MM.1S (cell line): ENCODE measurements at regions not wholly inside any gene's neighbourhood (a gene's known extent, or its start where the extent isn't known, plus 50 kb on each side); places are given as distances from the start of the nearest gene placed in this dataset.

Experiments
- EZH2phosphoT487 ChIP-seq: fragments of 300-600 bp; sonication (generic); IDR thresholded peaks from 2 replicates; pipeline ENCODE4 v1.6.1; 2018; ENCODE audit warnings: antibody characterized with exemption, low read length
- TF ChIP-seq, protein P1 (sequence below): fragments of 300-600 bp; sonication (generic); IDR thresholded peaks from 2 replicates; pipeline ENCODE4 v1.5.1; 2016; ENCODE audit warnings: antibody characterized with exemption, low read length, mixed read lengths

DNA sequence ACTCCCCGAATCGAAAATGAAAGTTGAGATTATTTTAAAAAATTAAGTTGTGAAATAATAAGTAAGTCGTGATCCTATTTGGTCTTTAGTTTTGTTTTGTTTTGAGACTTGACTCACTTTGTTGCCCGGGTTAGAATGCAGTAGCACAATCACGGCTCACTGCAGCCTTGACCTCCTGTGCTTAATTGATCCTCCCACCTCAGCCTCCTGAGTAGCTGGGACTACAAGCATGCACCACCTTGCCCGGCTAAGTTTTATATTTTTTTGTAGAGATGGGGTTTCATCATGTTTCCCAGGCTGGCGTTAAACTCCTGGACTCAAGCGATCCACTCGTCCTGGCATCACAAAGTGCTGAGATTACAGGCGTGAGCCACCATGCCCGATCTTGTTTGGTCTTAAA lies 326.2 kb downstream of the MYCN start:
- TF ChIP-seq, protein P1, sequence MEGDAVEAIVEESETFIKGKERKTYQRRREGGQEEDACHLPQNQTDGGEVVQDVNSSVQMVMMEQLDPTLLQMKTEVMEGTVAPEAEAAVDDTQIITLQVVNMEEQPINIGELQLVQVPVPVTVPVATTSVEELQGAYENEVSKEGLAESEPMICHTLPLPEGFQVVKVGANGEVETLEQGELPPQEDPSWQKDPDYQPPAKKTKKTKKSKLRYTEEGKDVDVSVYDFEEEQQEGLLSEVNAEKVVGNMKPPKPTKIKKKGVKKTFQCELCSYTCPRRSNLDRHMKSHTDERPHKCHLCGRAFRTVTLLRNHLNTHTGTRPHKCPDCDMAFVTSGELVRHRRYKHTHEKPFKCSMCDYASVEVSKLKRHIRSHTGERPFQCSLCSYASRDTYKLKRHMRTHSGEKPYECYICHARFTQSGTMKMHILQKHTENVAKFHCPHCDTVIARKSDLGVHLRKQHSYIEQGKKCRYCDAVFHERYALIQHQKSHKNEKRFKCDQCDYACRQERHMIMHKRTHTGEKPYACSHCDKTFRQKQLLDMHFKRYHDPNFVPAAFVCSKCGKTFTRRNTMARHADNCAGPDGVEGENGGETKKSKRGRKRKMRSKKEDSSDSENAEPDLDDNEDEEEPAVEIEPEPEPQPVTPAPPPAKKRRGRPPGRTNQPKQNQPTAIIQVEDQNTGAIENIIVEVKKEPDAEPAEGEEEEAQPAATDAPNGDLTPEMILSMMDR, result no peak
- TF ChIP-seq EZH2phosphoT487, result no peak
